Activated CD8-positive, alpha-beta T cell treated with anti-CD3 and anti-CD28 coated beads for 36 hours (primary cell): ENCODE measurements at regions not wholly inside any gene's neighbourhood (a gene's known extent, or its start where the extent isn't known, plus 50 kb on each side); places are given as distances from the start of the nearest gene placed in this dataset.
"Not testable (repeated sequence)": the region's sequence is repeated elsewhere in the genome, so short reads cannot be mapped to it uniquely, and the experiment has no call there.

ENCODE experiments used
- ATAC-seq: fragments of 200-7000 bp; cut with Tn5 transposase; one replicate; pipeline ENCODE4 v1.10.0; 2021; ENCODE audit warnings: mild to moderate bottlenecking, moderate library complexity
- CTCF ChIA-PET: fragments of 350-600 bp; sonication (Branson Sonifier 250); formaldehyde crosslinking; loops from one replicate; lab custom pipeline; 2021; ENCODE audit warnings: antibody characterized with exemption; lab: Charles Lee
- POLR2A ChIA-PET: fragments of 350-600 bp; sonication (Branson Sonifier 250); formaldehyde crosslinking; loops from one replicate; lab custom pipeline; 2021; ENCODE audit warnings: antibody characterized with exemption; lab: Charles Lee
- DNase-seq: peaks from one replicate; pipeline ENCODE4 v3.0.0-alpha.2; 2020
- H3K27ac Mint-ChIP-seq: one replicate; pipeline ENCODE4 v1.8.0; 2021; ENCODE audit warnings: mild to moderate bottlenecking, mixed read lengths
- H3K27me3 Mint-ChIP-seq: one replicate; pipeline ENCODE4 v1.8.0; 2021; ENCODE audit warnings: mixed read lengths
- H3K36me3 Mint-ChIP-seq: one replicate; pipeline ENCODE4 v1.8.0; 2021; ENCODE audit warnings: low read depth, mixed read lengths
- H3K4me1 Mint-ChIP-seq: one replicate; pipeline ENCODE4 v1.8.0; 2021; ENCODE audit warnings: low read depth, mixed read lengths
- H3K4me3 Mint-ChIP-seq: one replicate; pipeline ENCODE4 v1.8.0; 2021; ENCODE audit warnings: mild to moderate bottlenecking, moderate library complexity, mixed read lengths
- H3K9me3 Mint-ChIP-seq: one replicate; pipeline ENCODE4 v1.8.0; 2021; ENCODE audit warnings: mixed read lengths
- CTCF ChIP-seq: fragments of 200-600 bp; IDR thresholded peaks from one replicate; pipeline ENCODE4 v1.8.0; 2022; ENCODE audit warnings: antibody characterized with exemption, mild to moderate bottlenecking
- intact Hi-C: fragments of 100-400 bp; cut with micrococcal nuclease; formaldehyde crosslinking; loops from one replicate; pipeline ENCODE4 v1.10.0; 2022

GRCh38 chr14:48615618-48616017, 940.2 kb upstream of the MDGA2 start:
- H3K36me3 Mint-ChIP-seq: no peaks in the 10 kb centered on the region
- no peak overlapping the region for H3K27ac Mint-ChIP-seq
- no peaks in the 10 kb centered on the region for H3K4me1 Mint-ChIP-seq
- H3K9me3 Mint-ChIP-seq: peaks cover 11% of the 10 kb centered on the region
- ATAC-seq (no peak), DNase-seq (no peak)
- ChIA-PET POLR2A (no interaction called here), CTCF (interaction anchor here (0.6 kb wide), 1 partner anchor 571 kb away, joined by 4 read pairs; no protein-coding TSS in a partner anchor)
- TF ChIP-seq CTCF: no peak
- no peaks in the 10 kb centered on the region for H3K27me3 Mint-ChIP-seq
- intact Hi-C loops: no loop called here
- no peak overlapping the region for H3K4me3 Mint-ChIP-seq

GRCh38 chr14:48614003-48614402, 938.6 kb upstream of the MDGA2 start:
- no peaks in the 10 kb centered on the region for H3K4me1 Mint-ChIP-seq
- H3K4me3 Mint-ChIP-seq: no peak overlapping the region
- TF ChIP-seq CTCF: no peak
- ATAC-seq (no peak), DNase-seq (no peak)
- intact Hi-C loops: no loop called here
- CTCF ChIA-PET: no interaction called here
- no peaks in the 10 kb centered on the region for H3K27me3 Mint-ChIP-seq
- H3K27ac Mint-ChIP-seq: no peak overlapping the region
- H3K36me3 Mint-ChIP-seq: no peaks in the 10 kb centered on the region
- POLR2A ChIA-PET: no interaction called here
- peaks cover 13% of the 10 kb centered on the region for H3K9me3 Mint-ChIP-seq

GRCh38 chr14:48606960-48607359, 931.6 kb upstream of the MDGA2 start:
- H3K27me3 Mint-ChIP-seq, H3K4me3 Mint-ChIP-seq, H3K27ac Mint-ChIP-seq, POLR2A ChIA-PET, CTCF ChIA-PET, ATAC-seq, H3K36me3 Mint-ChIP-seq, intact Hi-C loops, DNase-seq, H3K4me1 Mint-ChIP-seq: not testable (repeated sequence)
- peaks cover 13% of the 10 kb centered on the region for H3K9me3 Mint-ChIP-seq

- no peaks in the 10 kb centered on the region for H3K4me1 Mint-ChIP-seq
Measured at GRCh38 chr14:48598458-48598857, 923.1 kb upstream of the MDGA2 start.

GRCh38 chr14:48586099-48586498, 910.7 kb upstream of the MDGA2 start:
- DNase-seq: no peak
- H3K27me3 Mint-ChIP-seq: no peaks in the 10 kb centered on the region
- peaks cover 3% of the 10 kb centered on the region for H3K9me3 Mint-ChIP-seq
- no peak overlapping the region for H3K4me3 Mint-ChIP-seq
- CTCF ChIA-PET: no interaction called here
- no peaks in the 10 kb centered on the region for H3K4me1 Mint-ChIP-seq
- no peak overlapping the region for H3K27ac Mint-ChIP-seq
- TF ChIP-seq CTCF: no peak
- ATAC-seq: no peak
- H3K36me3 Mint-ChIP-seq: no peaks in the 10 kb centered on the region
- intact Hi-C loops: no loop called here
- POLR2A ChIA-PET: no interaction called here

More at GRCh38 chr14:48598458-48598857, 923.1 kb upstream of the MDGA2 start:
- TF ChIP-seq CTCF: no peak
- POLR2A ChIA-PET: no interaction called here
- Mint-ChIP-seq H3K27ac (no peak overlapping the region), H3K36me3 (no peaks in the 10 kb centered on the region), H3K9me3 (peaks cover under 1% of the 10 kb centered on the region), H3K4me3 (no peak overlapping the region), H3K27me3 (no peaks in the 10 kb centered on the region)
- no peak for ATAC-seq
- intact Hi-C loops: no loop called here
- CTCF ChIA-PET: no interaction called here
- no peak for DNase-seq

GRCh38 chr14:48584031-48584430, 908.6 kb upstream of the MDGA2 start:
- POLR2A ChIA-PET: no interaction called here
- no peak for TF ChIP-seq CTCF
- intact Hi-C loops: no loop called here
- Mint-ChIP-seq H3K9me3 (no peaks in the 10 kb centered on the region), H3K27ac (no peak overlapping the region), H3K36me3 (no peaks in the 10 kb centered on the region), H3K4me3 (no peak overlapping the region), H3K4me1 (no peaks in the 10 kb centered on the region), H3K27me3 (no peaks in the 10 kb centered on the region)
- no peak for DNase-seq
- ATAC-seq: no peak
- CTCF ChIA-PET: no interaction called here
